Caco-2 (cell line): ENCODE measurements at regions not wholly inside any gene's neighbourhood (a gene's known extent, or its start where the extent isn't known, plus 50 kb on each side); places are given as distances from the start of the nearest gene placed in this dataset.

Experiments
- BruUV-seq: library from RNA; stranded (reverse); fragments of 400-500 nt; replicated peaks from 2 replicates; lab custom pipeline; 2021; lab: Mats Ljungman, UMichigan
- CTCF ChIA-PET: fragments of 300-600 bp; sonication (Branson Sonifier 250); formaldehyde crosslinking; loops from one replicate; lab custom pipeline; 2022; ENCODE audit warnings: antibody characterized with exemption; lab: Charles Lee
- POLR2A ChIA-PET: fragments of 300-600 bp; sonication (Branson Sonifier 250); formaldehyde crosslinking; loops from one replicate; lab custom pipeline; 2022; ENCODE audit warnings: antibody characterized with exemption; lab: Charles Lee
- DNase-seq, 2 experiments: peaks; one replicate each; pipeline versions ENCODE4 v3.0.0 to v3.0.0-alpha.2; 2020 to 2022
- H3K27me3 ChIP-seq: replicated peaks from 2 replicates; pipeline ENCODE4 v1.6.0; 2011; ENCODE audit warnings: low read length; ENCODE audit not compliant: control insufficient read depth, insufficient read depth
- H3K36me3 ChIP-seq: 2 replicates; pipeline ENCODE4 v1.5.1; 2011; ENCODE audit warnings: low read length; ENCODE audit not compliant: control insufficient read depth, insufficient read depth
- H3K4me1 ChIP-seq: fragments of 250-450 bp; sonication (Bioruptor Pico); 2 replicates; pipeline ENCODE4 v1.5.1; 2020; ENCODE audit warnings: mild to moderate bottlenecking
- H3K4me3 ChIP-seq: 2 replicates; pipeline ENCODE4 v1.5.1; 2011; ENCODE audit warnings: low read depth, mild to moderate bottlenecking, control low read depth, low read length
- H3K9me3 ChIP-seq: fragments of 250-450 bp; sonication (Bioruptor Pico); 2 replicates; pipeline ENCODE4 v1.5.1; 2020; ENCODE audit warnings: mild to moderate bottlenecking, moderate library complexity
- H3K27ac Mint-ChIP-seq: one replicate; pipeline ENCODE4 v1.8.0; 2022; ENCODE audit warnings: mixed read lengths; ENCODE audit not compliant: unreplicated experiment
- H3K27me3 Mint-ChIP-seq: one replicate; pipeline ENCODE4 v1.8.0; 2022; ENCODE audit warnings: mixed read lengths; ENCODE audit not compliant: insufficient read depth, unreplicated experiment
- H3K36me3 Mint-ChIP-seq: one replicate; pipeline ENCODE4 v1.8.0; 2022; ENCODE audit warnings: mild to moderate bottlenecking, mixed read lengths; ENCODE audit not compliant: insufficient read depth, unreplicated experiment
- H3K4me1 Mint-ChIP-seq: one replicate; pipeline ENCODE4 v1.8.0; 2022; ENCODE audit warnings: low read depth, mixed read lengths; ENCODE audit not compliant: unreplicated experiment
- H3K4me3 Mint-ChIP-seq: one replicate; pipeline ENCODE4 v1.8.0; 2022; ENCODE audit warnings: mild to moderate bottlenecking, moderate library complexity, mixed read lengths; ENCODE audit not compliant: unreplicated experiment
- H3K9me3 Mint-ChIP-seq: one replicate; pipeline ENCODE4 v1.8.0; 2022; ENCODE audit warnings: mixed read lengths; ENCODE audit not compliant: unreplicated experiment
- intact Hi-C: fragments of 100-400 bp; cut with micrococcal nuclease; formaldehyde crosslinking; loops from one replicate; pipeline ENCODE4 v1.10.0; 2022; ENCODE audit not compliant: unreplicated experiment
- TF ChIP-seq, protein P1 (sequence below), 2 experiments: fragments of 200-600 bp in 1 of 2; IDR thresholded peaks; 1 replicate in 1 of 2; 2 replicates in 1 of 2; pipeline versions ENCODE4 v1.5.1 to v1.8.0; 2011 to 2022; ENCODE audit warnings: antibody characterized with exemption in 1 of 2, control low read depth in 1 of 2, inconsistent platforms in 1 of 2, low read depth in 1 of 2, low read length in 1 of 2, mild to moderate bottlenecking in 1 of 2, moderate library complexity in 1 of 2; ENCODE audit not compliant: insufficient read depth in 1 of 2, severe bottlenecking in 1 of 2, unreplicated experiment in 1 of 2

DNA sequence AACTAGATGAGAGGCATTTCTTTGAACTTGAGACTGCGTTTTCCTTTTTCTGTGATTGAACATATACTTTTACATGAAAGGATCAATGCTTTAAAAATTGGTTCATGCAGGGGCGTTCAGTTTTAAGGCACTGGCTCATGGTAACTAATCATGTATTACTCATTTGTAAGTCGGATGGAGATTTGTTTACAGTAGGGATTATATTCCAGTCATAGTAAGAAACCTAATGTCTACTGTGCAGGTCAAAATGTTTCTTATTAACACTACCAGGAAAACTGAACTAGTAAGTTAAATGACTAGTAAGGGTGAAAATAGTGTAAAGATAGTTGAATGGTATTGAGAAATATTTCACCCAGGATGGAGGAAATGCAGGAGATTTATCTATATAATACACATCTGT, 258.8 kb upstream of the GBE1 start:
- Mint-ChIP-seq H3K9me3 (no peaks in the 10 kb centered on the region), H3K36me3 (no peaks in the 10 kb centered on the region), H3K27ac (no peak overlapping the region), H3K4me3 (no peak overlapping the region), H3K4me1 (no peaks in the 10 kb centered on the region), H3K27me3 (peaks cover 3% of the 10 kb centered on the region)
- CTCF ChIA-PET, result no interaction called here
- POLR2A ChIA-PET, result no interaction called here
- DNase-seq, result no peak
- TF ChIP-seq, protein P1, sequence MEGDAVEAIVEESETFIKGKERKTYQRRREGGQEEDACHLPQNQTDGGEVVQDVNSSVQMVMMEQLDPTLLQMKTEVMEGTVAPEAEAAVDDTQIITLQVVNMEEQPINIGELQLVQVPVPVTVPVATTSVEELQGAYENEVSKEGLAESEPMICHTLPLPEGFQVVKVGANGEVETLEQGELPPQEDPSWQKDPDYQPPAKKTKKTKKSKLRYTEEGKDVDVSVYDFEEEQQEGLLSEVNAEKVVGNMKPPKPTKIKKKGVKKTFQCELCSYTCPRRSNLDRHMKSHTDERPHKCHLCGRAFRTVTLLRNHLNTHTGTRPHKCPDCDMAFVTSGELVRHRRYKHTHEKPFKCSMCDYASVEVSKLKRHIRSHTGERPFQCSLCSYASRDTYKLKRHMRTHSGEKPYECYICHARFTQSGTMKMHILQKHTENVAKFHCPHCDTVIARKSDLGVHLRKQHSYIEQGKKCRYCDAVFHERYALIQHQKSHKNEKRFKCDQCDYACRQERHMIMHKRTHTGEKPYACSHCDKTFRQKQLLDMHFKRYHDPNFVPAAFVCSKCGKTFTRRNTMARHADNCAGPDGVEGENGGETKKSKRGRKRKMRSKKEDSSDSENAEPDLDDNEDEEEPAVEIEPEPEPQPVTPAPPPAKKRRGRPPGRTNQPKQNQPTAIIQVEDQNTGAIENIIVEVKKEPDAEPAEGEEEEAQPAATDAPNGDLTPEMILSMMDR (IDR thresholded peaks at IDR 0.05; ENCODE audit: insufficient read depth in 1 of 2, low read depth in 1 of 2, low read length in 1 of 2, severe bottlenecking in 1 of 2, unreplicated experiment in 1 of 2), result no peak
- Histone ChIP-seq H3K9me3 (no peaks in the 10 kb centered on the region), H3K4me3 (no peak overlapping the region), H3K27me3 (no peaks in the 10 kb centered on the region), H3K4me1 (no peaks in the 10 kb centered on the region), H3K36me3 (no peaks in the 10 kb centered on the region)
- no TSS peak for BruUV-seq
- intact Hi-C loops, result no loop called here

DNA sequence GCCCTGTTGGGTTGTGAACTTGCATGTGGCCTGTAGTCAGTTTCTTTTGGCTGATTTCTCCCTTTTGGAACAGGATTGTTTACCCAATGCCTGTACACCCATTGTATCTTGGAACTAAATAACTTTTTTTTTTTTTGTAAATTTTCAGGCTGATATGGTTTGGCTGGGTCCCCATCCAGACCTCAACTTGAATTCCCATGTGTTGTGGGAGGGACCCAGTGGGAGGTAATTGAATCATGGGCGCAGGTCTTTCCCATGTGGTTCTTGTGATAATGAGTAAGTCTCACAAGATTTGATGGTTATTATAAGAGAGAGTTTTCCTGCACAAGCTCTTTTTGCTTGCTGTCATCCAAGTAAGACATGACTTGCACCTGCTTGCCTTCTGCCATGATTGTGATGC, 253.8 kb upstream of the GBE1 start:
- Histone ChIP-seq H3K4me3 (no peak overlapping the region), H3K36me3 (no peaks in the 10 kb centered on the region), H3K9me3 (no peaks in the 10 kb centered on the region), H3K4me1 (no peaks in the 10 kb centered on the region), H3K27me3 (no peaks in the 10 kb centered on the region)
- no peaks in the 10 kb centered on the region for H3K9me3 Mint-ChIP-seq
- no TSS peak for BruUV-seq
- H3K27me3 Mint-ChIP-seq, result no peaks in the 10 kb centered on the region
- TF ChIP-seq, protein P1 (IDR thresholded peaks at IDR 0.05; ENCODE audit: insufficient read depth in 1 of 2, low read depth in 1 of 2, low read length in 1 of 2, severe bottlenecking in 1 of 2, unreplicated experiment in 1 of 2), result no peak
- intact Hi-C loops, result no loop called here
- H3K4me3 Mint-ChIP-seq, result no peak overlapping the region
- H3K27ac Mint-ChIP-seq, result no peak overlapping the region
- CTCF ChIA-PET, result no interaction called here
- H3K4me1 Mint-ChIP-seq, result no peaks in the 10 kb centered on the region
- POLR2A ChIA-PET, result no interaction called here
- H3K36me3 Mint-ChIP-seq, result no peaks in the 10 kb centered on the region
- no peak for DNase-seq

DNA sequence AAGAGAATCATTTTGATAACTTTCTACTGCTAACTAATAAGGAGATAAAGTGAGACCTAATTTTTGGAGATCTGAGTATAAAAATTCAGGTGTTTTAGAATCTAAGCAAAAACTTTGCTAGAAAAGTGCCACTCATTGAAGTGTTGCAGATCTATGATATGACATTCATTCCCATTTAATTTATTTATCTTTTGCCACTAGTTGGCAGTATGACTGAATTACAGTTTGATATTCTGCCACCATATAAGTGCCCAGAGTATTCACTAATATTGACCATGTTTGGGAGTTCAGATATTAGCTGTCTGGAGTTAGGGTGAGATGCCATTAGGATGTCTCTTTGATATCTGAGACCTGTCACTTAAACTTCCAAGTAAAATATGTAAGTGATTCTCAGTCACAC, 251.3 kb upstream of the GBE1 start:
- intact Hi-C loops, result no loop called here
- CTCF ChIA-PET, result no interaction called here

More for the DNA sequence above, 251.3 kb upstream of the GBE1 start:
- Mint-ChIP-seq H3K27ac (no peak overlapping the region), H3K27me3 (peaks cover 2% of the 10 kb centered on the region), H3K9me3 (no peaks in the 10 kb centered on the region), H3K4me3 (no peak overlapping the region), H3K4me1 (no peaks in the 10 kb centered on the region), H3K36me3 (no peaks in the 10 kb centered on the region)
- TF ChIP-seq, protein P1 (IDR thresholded peaks at IDR 0.05; ENCODE audit: insufficient read depth in 1 of 2, low read depth in 1 of 2, low read length in 1 of 2, severe bottlenecking in 1 of 2, unreplicated experiment in 1 of 2), result no peak
- Histone ChIP-seq H3K27me3 (no peaks in the 10 kb centered on the region), H3K36me3 (no peaks in the 10 kb centered on the region), H3K4me1 (no peaks in the 10 kb centered on the region), H3K9me3 (no peaks in the 10 kb centered on the region), H3K4me3 (no peak overlapping the region)
- no TSS peak for BruUV-seq
- no peak for DNase-seq
- POLR2A ChIA-PET, result no interaction called here
